ENCODE measurements at regions not wholly inside any gene's neighbourhood (a gene's known extent, or its start where the extent isn't known, plus 50 kb on each side); places are given as distances from the start of the nearest gene placed in this dataset.
"Not testable (repeated sequence)": the region's sequence is repeated elsewhere in the genome, so short reads cannot be mapped to it uniquely, and the experiment has no call there.

- not testable (repeated sequence) for H3K4me3 Mint-ChIP-seq; H3K27ac Mint-ChIP-seq (ENCODE audit: unreplicated experiment); H3K9me3 Mint-ChIP-seq; DNase-seq (ENCODE audit: low read depth, low spot score); H3K27me3 Mint-ChIP-seq (ENCODE audit: low read depth); H3K36me3 Mint-ChIP-seq (ENCODE audit: low read depth)
- H3K4me1 Mint-ChIP-seq = peaks cover 14% of the 10 kb centered on the region
Measured at GRCh38 chr1:148397516-148397915, 85.6 kb downstream of the PPIAL4G start.

- H3K9me3 Mint-ChIP-seq; H3K27me3 Mint-ChIP-seq (ENCODE audit: low read depth); H3K27ac Mint-ChIP-seq (ENCODE audit: unreplicated experiment); H3K4me3 Mint-ChIP-seq; DNase-seq (ENCODE audit: low read depth, low spot score); H3K36me3 Mint-ChIP-seq (ENCODE audit: low read depth): not testable (repeated sequence)
- H3K4me1 Mint-ChIP-seq = peaks cover 11% of the 10 kb centered on the region
Measured at GRCh38 chr1:148392505-148392904, 90.6 kb downstream of the PPIAL4G start.

- not testable (repeated sequence) for H3K4me3 Mint-ChIP-seq; DNase-seq (ENCODE audit: low read depth, low spot score); H3K9me3 Mint-ChIP-seq; H3K36me3 Mint-ChIP-seq (ENCODE audit: low read depth); H3K27ac Mint-ChIP-seq (ENCODE audit: unreplicated experiment); H3K27me3 Mint-ChIP-seq (ENCODE audit: low read depth)
- H3K4me1 Mint-ChIP-seq = peaks cover 15% of the 10 kb centered on the region
Measured at GRCh38 chr1:148391323-148391722, 91.8 kb downstream of the PPIAL4G start.

- Mint-ChIP-seq H3K9me3 (peaks cover 12% of the 10 kb centered on the region), H3K27ac (ENCODE audit: unreplicated experiment) (peak overlapping the region; percentile 93), H3K36me3 (ENCODE audit: low read depth) (peaks cover 5% of the 10 kb centered on the region), H3K4me3 (peak overlapping the region; percentile 84), H3K4me1 (peaks cover 34% of the 10 kb centered on the region), H3K27me3 (ENCODE audit: low read depth) (peaks cover 3% of the 10 kb centered on the region)
- no peak for TF ChIP-seq CTCF (conservative IDR thresholded peaks at IDR 0.05)
- no peak for DNase-seq (ENCODE audit: low read depth, low spot score)
Measured at GRCh38 chr1:148389027-148389339, 94.1 kb downstream of the PPIAL4G start.

- Mint-ChIP-seq H3K27me3 (ENCODE audit: low read depth) (peaks cover 3% of the 10 kb centered on the region), H3K9me3 (peaks cover 12% of the 10 kb centered on the region), H3K36me3 (ENCODE audit: low read depth) (peaks cover 5% of the 10 kb centered on the region), H3K4me3 (peak overlapping the region; percentile 84), H3K4me1 (peaks cover 34% of the 10 kb centered on the region), H3K27ac (ENCODE audit: unreplicated experiment) (peak overlapping the region; percentile 93)
- no peak for TF ChIP-seq CTCF (conservative IDR thresholded peaks at IDR 0.05)
- DNase-seq (ENCODE audit: low read depth, low spot score) = peak; percentile 42
Measured at GRCh38 chr1:148388260-148389026, 94.7 kb downstream of the PPIAL4G start.

- not testable (repeated sequence) for H3K27me3 Mint-ChIP-seq (ENCODE audit: low read depth); H3K4me3 Mint-ChIP-seq
- peaks cover 34% of the 10 kb centered on the region for H3K4me1 Mint-ChIP-seq
Measured at GRCh38 chr1:148387949-148388259, 95.2 kb downstream of the PPIAL4G start.

GRCh38 chr1:148387122-148387948 is 95.8 kb downstream of the PPIAL4G start:
- Mint-ChIP-seq H3K9me3 (peaks cover 12% of the 10 kb centered on the region), H3K4me1 (peaks cover 34% of the 10 kb centered on the region)
- H3K27me3 Mint-ChIP-seq (ENCODE audit: low read depth); DNase-seq (ENCODE audit: low read depth, low spot score); H3K4me3 Mint-ChIP-seq; H3K36me3 Mint-ChIP-seq (ENCODE audit: low read depth); H3K27ac Mint-ChIP-seq (ENCODE audit: unreplicated experiment): not testable (repeated sequence)

More at GRCh38 chr1:148387949-148388259, 95.2 kb downstream of the PPIAL4G start:
- DNase-seq (ENCODE audit: low read depth, low spot score); H3K36me3 Mint-ChIP-seq (ENCODE audit: low read depth); H3K27ac Mint-ChIP-seq (ENCODE audit: unreplicated experiment): not testable (repeated sequence)
- peaks cover 12% of the 10 kb centered on the region for H3K9me3 Mint-ChIP-seq

GRCh38 chr1:148386617-148387016 is 96.5 kb downstream of the PPIAL4G start:
- DNase-seq (ENCODE audit: low read depth, low spot score) = no peak
- H3K4me1 Mint-ChIP-seq = peaks cover 34% of the 10 kb centered on the region
- peaks cover 5% of the 10 kb centered on the region for H3K36me3 Mint-ChIP-seq (ENCODE audit: low read depth)
- H3K9me3 Mint-ChIP-seq = peaks cover 12% of the 10 kb centered on the region
- no peak for TF ChIP-seq CTCF (conservative IDR thresholded peaks at IDR 0.05)
- H3K27ac Mint-ChIP-seq (ENCODE audit: unreplicated experiment) = no peak overlapping the region
- peaks cover 3% of the 10 kb centered on the region for H3K27me3 Mint-ChIP-seq (ENCODE audit: low read depth)
- no peak overlapping the region for H3K4me3 Mint-ChIP-seq

- Mint-ChIP-seq H3K9me3 (peaks cover 12% of the 10 kb centered on the region), H3K4me1 (peaks cover 34% of the 10 kb centered on the region)
- H3K4me3 Mint-ChIP-seq; DNase-seq (ENCODE audit: low read depth, low spot score); H3K27ac Mint-ChIP-seq (ENCODE audit: unreplicated experiment); H3K27me3 Mint-ChIP-seq (ENCODE audit: low read depth); H3K36me3 Mint-ChIP-seq (ENCODE audit: low read depth): not testable (repeated sequence)
Measured at GRCh38 chr1:148386031-148386398, 97.1 kb downstream of the PPIAL4G start.

Measured in neural crest cell (in vitro differentiated cells).